Mammary epithelial cell (primary cell): ENCODE measurements at regions not wholly inside any gene's neighbourhood (a gene's known extent, or its start where the extent isn't known, plus 50 kb on each side); places are given as distances from the start of the nearest gene placed in this dataset.

Experiments
- CTCF ChIP-seq, 2 donors: IDR thresholded peaks in 1 of 2; conservative IDR thresholded peaks in 1 of 2; 2 replicates each; pipeline ENCODE4 v1.5.1; 2011 to 2012; ENCODE audit warnings: inconsistent platforms in 2 of 2, low read length in 2 of 2, mild to moderate bottlenecking in 2 of 2, control low read depth in 1 of 2, low read depth in 1 of 2; ENCODE audit not compliant: insufficient read depth in 1 of 2; ENCODE audit errors: extremely low read depth in 1 of 2
- EZH2 ChIP-seq: IDR thresholded peaks from 2 replicates; pipeline ENCODE4 v1.6.1; 2012; ENCODE audit warnings: low read length, inconsistent platforms, borderline replicate concordance

DNA sequence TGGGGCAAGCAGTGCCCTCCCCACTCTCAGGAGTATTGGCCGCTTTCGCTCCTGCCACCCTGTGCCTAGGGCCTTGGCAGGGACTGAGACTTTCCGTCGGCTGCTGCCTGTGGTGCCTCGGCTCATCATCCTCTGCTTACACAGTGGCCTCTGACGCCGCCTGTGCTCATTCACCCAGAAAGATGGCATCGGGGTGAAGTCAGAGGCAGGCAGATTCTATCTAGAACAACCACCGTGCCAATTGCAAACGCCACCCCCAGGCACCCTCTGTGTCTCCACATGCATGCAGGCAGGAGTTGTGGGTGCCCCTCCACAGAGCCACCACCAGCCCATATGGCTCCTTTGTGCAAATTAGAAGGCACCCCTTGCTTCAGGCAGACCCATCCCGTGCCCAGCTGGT, 154.2 kb upstream of the GSE1 start:
- TF ChIP-seq CTCF (conservative IDR thresholded peaks at IDR 0.05 in 1 of 2, IDR thresholded peaks at IDR 0.05 in 1 of 2; ENCODE audit: extremely low read depth in 1 of 2, insufficient read depth in 1 of 2, low read depth in 1 of 2, low read length in 2 of 2) (no peak), EZH2 (no peak)
